Liver (tissue), 8 donors: ENCODE measurements at regions not wholly inside any gene's neighbourhood (a gene's known extent, or its start where the extent isn't known, plus 50 kb on each side); places are given as distances from the start of the nearest gene placed in this dataset.

Experiments used
- DNase-seq: peaks from one replicate; pipeline ENCODE4 v3.0.0-alpha.2; 2017; ENCODE audit warnings: low spot score
- H3K27ac ChIP-seq, 2 donors: one replicate each; pipeline ENCODE4 v1.7.0; 2013; ENCODE audit warnings: inconsistent platforms in 2 of 2, low read length in 2 of 2, control low read depth in 1 of 2, low read depth in 1 of 2, mild to moderate bottlenecking in 1 of 2
- H3K27me3 ChIP-seq, 4 donors: one replicate each; pipeline versions ENCODE4 v1.6.1 to v1.7.0; 2013; ENCODE audit warnings: low read length in 3 of 4, inconsistent platforms in 1 of 4, mild to moderate bottlenecking in 1 of 4, moderate library complexity in 1 of 4; ENCODE audit not compliant: control insufficient read depth in 4 of 4, insufficient read depth in 4 of 4
- H3K36me3 ChIP-seq, 4 donors: one replicate each; pipeline versions ENCODE4 v1.6.1 to v1.7.0; 2013; ENCODE audit warnings: low read length in 3 of 4, mild to moderate bottlenecking in 3 of 4, low read depth in 1 of 4, moderate library complexity in 1 of 4; ENCODE audit not compliant: control insufficient read depth in 4 of 4, insufficient read depth in 3 of 4
- H3K4me1 ChIP-seq, 4 donors: one replicate each; pipeline versions ENCODE4 v1.6.1 to v1.7.0; 2013; ENCODE audit warnings: low read length in 3 of 4, mild to moderate bottlenecking in 3 of 4, moderate library complexity in 1 of 4; ENCODE audit not compliant: control insufficient read depth in 4 of 4, insufficient read depth in 4 of 4
- H3K4me3 ChIP-seq, 3 donors: one replicate each; pipeline versions ENCODE4 v1.6.1 to v1.7.0; 2013; ENCODE audit warnings: low read length in 3 of 3, control low read depth in 1 of 3, low read depth in 1 of 3, mild to moderate bottlenecking in 1 of 3
- H3K9ac ChIP-seq, 2 donors: one replicate each; pipeline ENCODE4 v1.7.0; 2013; ENCODE audit warnings: low read length in 2 of 2, mild to moderate bottlenecking in 2 of 2, moderate library complexity in 2 of 2, control low read depth in 1 of 2, low read depth in 1 of 2
- H3K9me3 ChIP-seq, 4 donors: one replicate each; pipeline versions ENCODE4 v1.6.1 to v1.7.0; 2013; ENCODE audit warnings: low read length in 3 of 4; ENCODE audit not compliant: control insufficient read depth in 4 of 4
- FOXA1 ChIP-seq: IDR thresholded peaks from 2 replicates; pipeline ENCODE4 v1.6.1; 2016; ENCODE audit warnings: antibody characterized with exemption
- FOXA2 ChIP-seq: IDR thresholded peaks from 2 replicates; pipeline ENCODE4 v1.6.1; 2016; ENCODE audit warnings: antibody characterized with exemption
- GABPA ChIP-seq, 2 donors: IDR thresholded peaks in 1 of 2; conservative IDR thresholded peaks in 1 of 2; 2 replicates each; pipeline ENCODE4 v1.6.1; 2016; ENCODE audit warnings: antibody characterized with exemption in 2 of 2, mild to moderate bottlenecking in 1 of 2, moderate library complexity in 1 of 2
- HNF4A ChIP-seq, 2 donors: conservative IDR thresholded peaks; 2 replicates each; pipeline ENCODE4 v1.6.1; 2016; ENCODE audit warnings: antibody characterized with exemption in 2 of 2, mild to moderate bottlenecking in 2 of 2
- HNF4G ChIP-seq: IDR thresholded peaks from 2 replicates; pipeline ENCODE4 v1.6.1; 2016; ENCODE audit warnings: antibody characterized with exemption
- JUND ChIP-seq, 2 donors: IDR thresholded peaks; 2 replicates each; pipeline ENCODE4 v1.6.1; 2016; ENCODE audit warnings: antibody characterized with exemption in 2 of 2
- NR2F2 ChIP-seq: IDR thresholded peaks from 2 replicates; pipeline ENCODE4 v1.6.1; 2016; ENCODE audit warnings: antibody characterized with exemption
- RAD21 ChIP-seq, 2 donors: IDR thresholded peaks; 2 replicates each; pipeline ENCODE4 v1.6.1; 2016; ENCODE audit warnings: antibody characterized with exemption in 2 of 2, mild to moderate bottlenecking in 2 of 2
- REST ChIP-seq: IDR thresholded peaks from 2 replicates; pipeline ENCODE4 v1.6.1; 2016; ENCODE audit warnings: antibody characterized with exemption, mild to moderate bottlenecking
- RXRA ChIP-seq, 2 donors: IDR thresholded peaks; 2 replicates each; pipeline ENCODE4 v1.6.1; 2017 to 2018; ENCODE audit warnings: antibody characterized with exemption in 2 of 2, mild to moderate bottlenecking in 1 of 2
- WGBS: extraction: QIAGEN DNeasy Blood & Tissue Kit; methylation state at CpG from one replicate; pipeline ENCODE4 v1.1.7; 2013; 5-methylcytosine and 5-hydroxymethylcytosine counted together
- TF ChIP-seq, protein P1 (sequence below): IDR thresholded peaks from 2 replicates; pipeline ENCODE4 v1.6.1; 2016; ENCODE audit warnings: antibody characterized with exemption
- TF ChIP-seq, protein P2 (sequence below): fragments of 150-350 bp; IDR thresholded peaks from 2 replicates; pipeline ENCODE4 v1.5.1; 2017; ENCODE audit warnings: improper control_type of control experiment, low read depth, low read length; ENCODE audit not compliant: missing input control
- TF ChIP-seq, protein P3 (sequence below): IDR thresholded peaks from 2 replicates; pipeline ENCODE4 v1.6.1; 2016; ENCODE audit warnings: antibody characterized with exemption
- TF ChIP-seq, protein P4 (sequence below): IDR thresholded peaks from 2 replicates; pipeline ENCODE4 v1.6.1; 2016; ENCODE audit warnings: antibody characterized with exemption
- donor health status: healthy.
- donor health status: healthy.
- donor health status: healthy.
- donor health status: healthy.
- donor health status: healthy.

- Histone ChIP-seq H3K27ac (no peak overlapping the region), H3K4me1 (no peaks in the 10 kb centered on the region), H3K9ac (no peak overlapping the region), H3K27me3 (no peaks in the 10 kb centered on the region), H3K36me3 (no peaks in the 10 kb centered on the region), H3K9me3 (no peaks in the 10 kb centered on the region), H3K4me3 (no peak overlapping the region)
- 74% methylated on average over 3 of the region's 3 CpGs for WGBS
- DNase-seq: no peak
- no peak for TF ChIP-seq RXRA (IDR thresholded peaks at IDR 0.05)
- TF ChIP-seq, protein P1, sequence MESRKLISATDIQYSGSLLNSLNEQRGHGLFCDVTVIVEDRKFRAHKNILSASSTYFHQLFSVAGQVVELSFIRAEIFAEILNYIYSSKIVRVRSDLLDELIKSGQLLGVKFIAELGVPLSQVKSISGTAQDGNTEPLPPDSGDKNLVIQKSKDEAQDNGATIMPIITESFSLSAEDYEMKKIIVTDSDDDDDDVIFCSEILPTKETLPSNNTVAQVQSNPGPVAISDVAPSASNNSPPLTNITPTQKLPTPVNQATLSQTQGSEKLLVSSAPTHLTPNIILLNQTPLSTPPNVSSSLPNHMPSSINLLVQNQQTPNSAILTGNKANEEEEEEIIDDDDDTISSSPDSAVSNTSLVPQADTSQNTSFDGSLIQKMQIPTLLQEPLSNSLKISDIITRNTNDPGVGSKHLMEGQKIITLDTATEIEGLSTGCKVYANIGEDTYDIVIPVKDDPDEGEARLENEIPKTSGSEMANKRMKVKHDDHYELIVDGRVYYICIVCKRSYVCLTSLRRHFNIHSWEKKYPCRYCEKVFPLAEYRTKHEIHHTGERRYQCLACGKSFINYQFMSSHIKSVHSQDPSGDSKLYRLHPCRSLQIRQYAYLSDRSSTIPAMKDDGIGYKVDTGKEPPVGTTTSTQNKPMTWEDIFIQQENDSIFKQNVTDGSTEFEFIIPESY: no peak
- no peak for TF ChIP-seq RAD21 (IDR thresholded peaks at IDR 0.05)
- no peak for TF ChIP-seq NR2F2
- no peak for TF ChIP-seq HNF4G
- TF ChIP-seq FOXA2: no peak
- TF ChIP-seq GABPA (IDR thresholded peaks at IDR 0.05 in 1 of 2, conservative IDR thresholded peaks at IDR 0.05 in 1 of 2): no peak
- TF ChIP-seq, protein P2, sequence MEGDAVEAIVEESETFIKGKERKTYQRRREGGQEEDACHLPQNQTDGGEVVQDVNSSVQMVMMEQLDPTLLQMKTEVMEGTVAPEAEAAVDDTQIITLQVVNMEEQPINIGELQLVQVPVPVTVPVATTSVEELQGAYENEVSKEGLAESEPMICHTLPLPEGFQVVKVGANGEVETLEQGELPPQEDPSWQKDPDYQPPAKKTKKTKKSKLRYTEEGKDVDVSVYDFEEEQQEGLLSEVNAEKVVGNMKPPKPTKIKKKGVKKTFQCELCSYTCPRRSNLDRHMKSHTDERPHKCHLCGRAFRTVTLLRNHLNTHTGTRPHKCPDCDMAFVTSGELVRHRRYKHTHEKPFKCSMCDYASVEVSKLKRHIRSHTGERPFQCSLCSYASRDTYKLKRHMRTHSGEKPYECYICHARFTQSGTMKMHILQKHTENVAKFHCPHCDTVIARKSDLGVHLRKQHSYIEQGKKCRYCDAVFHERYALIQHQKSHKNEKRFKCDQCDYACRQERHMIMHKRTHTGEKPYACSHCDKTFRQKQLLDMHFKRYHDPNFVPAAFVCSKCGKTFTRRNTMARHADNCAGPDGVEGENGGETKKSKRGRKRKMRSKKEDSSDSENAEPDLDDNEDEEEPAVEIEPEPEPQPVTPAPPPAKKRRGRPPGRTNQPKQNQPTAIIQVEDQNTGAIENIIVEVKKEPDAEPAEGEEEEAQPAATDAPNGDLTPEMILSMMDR: no peak
Observed at GRCh38 chr4:66443008-66443407, 772.7 kb upstream of the EPHA5 start.

DNA sequence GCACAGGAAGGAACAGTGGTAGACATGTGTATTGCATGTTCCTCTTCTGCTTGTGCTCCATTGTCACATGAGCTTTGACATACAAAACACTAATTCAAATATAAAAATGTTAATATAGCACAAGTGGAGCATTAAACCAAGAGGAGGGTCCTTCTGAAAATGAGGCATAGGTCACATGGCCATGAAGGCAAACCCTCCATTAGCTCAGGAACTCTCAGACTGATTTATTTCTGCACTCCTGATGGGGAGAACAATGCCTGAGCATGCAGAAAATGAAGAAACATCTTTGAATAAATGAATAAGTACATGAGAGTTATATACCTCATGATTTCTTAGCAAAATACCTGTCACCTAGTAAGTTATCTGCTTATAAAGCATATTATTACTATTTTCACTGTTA is 769.2 kb upstream of the EPHA5 start:
- TF ChIP-seq REST: no peak
- no peaks in the 10 kb centered on the region for H3K4me1 ChIP-seq

GRCh38 chr4:66433706-66434105 is 763.4 kb upstream of the EPHA5 start:
- no peak overlapping the region for H3K9ac ChIP-seq
- no peak for DNase-seq
- no peaks in the 10 kb centered on the region for H3K9me3 ChIP-seq
- no peak overlapping the region for H3K4me3 ChIP-seq
- no peaks in the 10 kb centered on the region for H3K36me3 ChIP-seq
- no peaks in the 10 kb centered on the region for H3K27me3 ChIP-seq
- H3K4me1 ChIP-seq: no peaks in the 10 kb centered on the region
- WGBS: 66% methylated on average over 4 of the region's 4 CpGs
- H3K27ac ChIP-seq: no peak overlapping the region
- TF ChIP-seq FOXA2: no peak
- no peak for TF ChIP-seq HNF4A (conservative IDR thresholded peaks at IDR 0.05)
- TF ChIP-seq, protein P3, sequence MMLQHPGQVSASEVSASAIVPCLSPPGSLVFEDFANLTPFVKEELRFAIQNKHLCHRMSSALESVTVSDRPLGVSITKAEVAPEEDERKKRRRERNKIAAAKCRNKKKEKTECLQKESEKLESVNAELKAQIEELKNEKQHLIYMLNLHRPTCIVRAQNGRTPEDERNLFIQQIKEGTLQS: no peak
- TF ChIP-seq, protein P1: no peak
- TF ChIP-seq JUND (IDR thresholded peaks at IDR 0.05): no peak
- no peak for TF ChIP-seq RAD21 (IDR thresholded peaks at IDR 0.05)
- TF ChIP-seq REST: no peak
- TF ChIP-seq FOXA1: no peak
- TF ChIP-seq, protein P4, sequence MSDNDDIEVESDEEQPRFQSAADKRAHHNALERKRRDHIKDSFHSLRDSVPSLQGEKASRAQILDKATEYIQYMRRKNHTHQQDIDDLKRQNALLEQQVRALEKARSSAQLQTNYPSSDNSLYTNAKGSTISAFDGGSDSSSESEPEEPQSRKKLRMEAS: no peak

More for the DNA sequence above, 769.2 kb upstream of the EPHA5 start:
- Histone ChIP-seq H3K9me3 (no peaks in the 10 kb centered on the region), H3K36me3 (no peaks in the 10 kb centered on the region), H3K27ac (no peak overlapping the region), H3K4me3 (no peak overlapping the region), H3K9ac (no peak overlapping the region), H3K27me3 (no peaks in the 10 kb centered on the region)
- no peak for DNase-seq
